WERI-Rb-1 (cell line): ENCODE measurements at regions not wholly inside any gene's neighbourhood (a gene's known extent, or its start where the extent isn't known, plus 50 kb on each side); places are given as distances from the start of the nearest gene placed in this dataset.

Source experiments
- DNase-seq: peaks from one replicate; pipeline ENCODE4 v3.0.0-alpha.2; 2020
- H3K27ac ChIP-seq: fragments of 250-450 bp; sonication (Bioruptor Pico); 2 replicates; pipeline ENCODE4 v1.5.1; 2020; ENCODE audit warnings: mild to moderate bottlenecking, moderate library complexity
- H3K27me3 ChIP-seq: fragments of 250-450 bp; sonication (Bioruptor Pico); 2 replicates; pipeline ENCODE4 v1.5.1; 2021; ENCODE audit warnings: mild to moderate bottlenecking, low read depth, moderate library complexity; ENCODE audit not compliant: insufficient read depth, severe bottlenecking
- H3K36me3 ChIP-seq: fragments of 250-450 bp; sonication (Bioruptor Pico); 2 replicates; pipeline ENCODE4 v1.5.1; 2020; ENCODE audit warnings: mild to moderate bottlenecking, moderate library complexity
- H3K4me3 ChIP-seq: 2 replicates; pipeline ENCODE4 v1.5.1; 2011; ENCODE audit warnings: low read depth, mild to moderate bottlenecking, control low read depth, low read length
- H3K9me3 ChIP-seq: fragments of 250-450 bp; sonication (Bioruptor Pico); 2 replicates; pipeline ENCODE4 v1.5.1; 2021; ENCODE audit warnings: mild to moderate bottlenecking, moderate library complexity; ENCODE audit not compliant: severe bottlenecking
- TF ChIP-seq, protein P1 (sequence below): IDR thresholded peaks from 2 replicates; pipeline ENCODE4 v1.5.1; 2011; ENCODE audit warnings: low read depth, mild to moderate bottlenecking, control low read depth, inconsistent platforms, low read length

DNA sequence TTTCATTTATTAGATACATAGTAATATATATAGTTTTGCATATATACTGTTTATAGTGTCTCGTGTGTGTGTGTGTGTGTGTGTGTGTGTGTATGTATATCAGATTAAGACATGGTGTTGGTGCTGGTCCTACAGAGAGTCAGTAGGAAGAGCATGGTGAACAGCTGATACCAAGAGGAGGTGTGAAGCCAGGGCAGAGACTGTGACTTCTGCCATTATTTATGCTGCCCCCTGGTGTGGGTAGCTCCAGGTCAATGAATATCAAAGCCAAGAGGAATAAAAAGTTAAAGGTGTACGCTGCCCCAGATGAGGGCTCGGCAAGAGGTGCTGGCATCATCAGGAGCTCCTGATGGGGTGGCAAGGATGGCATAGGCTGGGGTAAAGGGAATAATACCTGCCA, 299.5 kb upstream of the RASGRP1 start:
- H3K36me3 ChIP-seq, result no peaks in the 10 kb centered on the region
- H3K4me3 ChIP-seq, result no peak overlapping the region

DNA sequence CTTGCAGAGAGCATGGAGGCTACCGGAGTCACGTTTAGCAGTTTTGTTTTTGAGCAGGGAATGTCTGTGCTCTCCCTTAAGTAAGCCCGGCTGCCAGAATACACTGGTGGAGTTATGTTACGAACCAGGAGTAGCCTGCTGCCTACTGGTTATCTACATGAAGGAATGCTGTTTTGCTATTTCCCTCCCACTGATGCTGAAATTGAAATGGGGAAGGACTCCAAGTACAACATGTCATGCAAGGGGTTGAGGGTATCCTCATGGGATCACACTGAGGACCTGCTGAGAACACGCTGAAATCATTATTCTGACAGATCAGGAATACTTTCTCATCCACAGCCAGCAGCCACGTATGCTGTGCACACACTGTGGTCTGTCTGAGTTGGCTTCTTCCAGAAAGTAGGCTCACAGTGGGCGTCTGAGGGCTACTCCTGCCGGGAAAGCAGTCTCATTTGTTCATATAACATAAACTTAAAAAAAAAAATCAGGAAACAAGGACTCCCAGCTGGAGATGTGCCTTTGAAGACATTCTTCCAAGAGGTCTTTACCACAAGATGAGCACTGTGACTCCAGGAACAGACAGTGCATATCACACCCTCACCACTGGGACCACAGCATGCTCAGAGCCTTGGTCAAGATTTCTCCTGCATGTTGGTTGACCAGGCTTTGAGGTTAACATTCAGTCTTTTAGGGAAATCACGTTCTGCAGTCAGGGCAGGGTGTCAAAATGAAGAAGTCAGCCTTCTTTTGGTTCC, 300.4 kb upstream of the RASGRP1 start:
- no peak overlapping the region for H3K27ac ChIP-seq
- TF ChIP-seq, protein P1, sequence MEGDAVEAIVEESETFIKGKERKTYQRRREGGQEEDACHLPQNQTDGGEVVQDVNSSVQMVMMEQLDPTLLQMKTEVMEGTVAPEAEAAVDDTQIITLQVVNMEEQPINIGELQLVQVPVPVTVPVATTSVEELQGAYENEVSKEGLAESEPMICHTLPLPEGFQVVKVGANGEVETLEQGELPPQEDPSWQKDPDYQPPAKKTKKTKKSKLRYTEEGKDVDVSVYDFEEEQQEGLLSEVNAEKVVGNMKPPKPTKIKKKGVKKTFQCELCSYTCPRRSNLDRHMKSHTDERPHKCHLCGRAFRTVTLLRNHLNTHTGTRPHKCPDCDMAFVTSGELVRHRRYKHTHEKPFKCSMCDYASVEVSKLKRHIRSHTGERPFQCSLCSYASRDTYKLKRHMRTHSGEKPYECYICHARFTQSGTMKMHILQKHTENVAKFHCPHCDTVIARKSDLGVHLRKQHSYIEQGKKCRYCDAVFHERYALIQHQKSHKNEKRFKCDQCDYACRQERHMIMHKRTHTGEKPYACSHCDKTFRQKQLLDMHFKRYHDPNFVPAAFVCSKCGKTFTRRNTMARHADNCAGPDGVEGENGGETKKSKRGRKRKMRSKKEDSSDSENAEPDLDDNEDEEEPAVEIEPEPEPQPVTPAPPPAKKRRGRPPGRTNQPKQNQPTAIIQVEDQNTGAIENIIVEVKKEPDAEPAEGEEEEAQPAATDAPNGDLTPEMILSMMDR, result no peak
- DNase-seq, result no peak
- H3K9me3 ChIP-seq, result no peaks in the 10 kb centered on the region
- H3K4me3 ChIP-seq, result no peak overlapping the region
- H3K36me3 ChIP-seq, result no peaks in the 10 kb centered on the region
- no peaks in the 10 kb centered on the region for H3K27me3 ChIP-seq

More for the DNA sequence above, 299.5 kb upstream of the RASGRP1 start:
- Histone ChIP-seq H3K27ac (no peak overlapping the region), H3K9me3 (no peaks in the 10 kb centered on the region), H3K27me3 (no peaks in the 10 kb centered on the region)
- TF ChIP-seq, protein P1, result no peak
- no peak for DNase-seq

DNA sequence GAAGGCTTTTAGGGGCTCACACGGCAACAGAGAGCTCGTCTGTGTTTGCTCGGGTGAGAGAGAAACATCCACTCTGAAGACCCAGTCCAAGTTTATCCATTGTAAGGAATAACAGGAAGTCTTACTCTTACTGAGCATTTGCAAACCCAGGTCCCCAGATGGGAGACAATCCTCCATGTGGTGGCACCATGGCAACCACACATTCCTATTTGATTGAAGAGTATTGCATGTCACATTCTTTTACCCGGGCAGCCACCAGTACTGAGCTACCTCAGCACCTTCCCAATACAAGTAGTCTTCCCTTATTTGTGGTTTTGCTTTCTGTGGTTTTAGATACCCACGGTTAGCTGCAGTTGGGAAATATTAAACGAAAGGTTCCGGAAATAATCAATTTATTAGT, 302.9 kb upstream of the RASGRP1 start:
- Histone ChIP-seq H3K9me3 (peaks cover 5% of the 10 kb centered on the region), H3K4me3 (no peak overlapping the region), H3K27me3 (no peaks in the 10 kb centered on the region), H3K27ac (no peak overlapping the region), H3K36me3 (no peaks in the 10 kb centered on the region)
- TF ChIP-seq, protein P1, result no peak
- DNase-seq, result no peak

DNA sequence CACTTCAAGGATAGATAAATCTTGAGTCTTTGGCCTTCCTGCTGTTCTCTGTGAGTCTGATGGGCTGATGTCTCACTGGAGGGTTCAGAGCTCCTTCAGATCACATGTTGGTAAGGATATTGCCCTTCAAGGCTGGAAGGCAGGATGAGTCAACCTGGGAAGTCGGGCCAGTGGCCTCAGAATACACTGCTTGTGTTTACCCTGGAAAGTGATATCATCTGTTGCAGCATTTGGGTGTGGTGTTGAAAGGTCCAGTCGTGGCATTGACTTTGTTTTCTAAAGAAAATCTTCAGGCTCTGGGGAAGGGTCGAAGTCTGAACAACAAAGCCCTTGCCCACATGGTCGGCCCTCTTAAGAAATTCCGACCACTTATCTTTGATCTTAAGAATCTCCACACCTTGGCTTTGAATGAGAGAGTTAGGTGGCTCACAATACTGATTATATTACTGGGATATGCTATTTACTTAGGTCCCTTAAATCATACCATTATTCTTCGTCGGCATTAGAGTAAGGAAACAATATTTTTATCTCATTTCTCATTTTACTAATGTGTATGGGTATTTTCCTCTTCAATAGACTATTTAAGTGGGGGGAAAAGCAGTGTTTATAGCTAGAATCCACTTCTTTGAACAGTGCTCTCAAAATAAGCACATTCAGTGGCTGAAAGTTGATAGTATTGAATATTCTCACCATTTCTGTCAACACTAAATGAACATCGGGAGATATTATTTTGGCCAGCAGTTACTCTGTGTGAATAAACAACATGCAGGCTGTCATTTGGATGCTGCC, 303.9 kb upstream of the RASGRP1 start:
- Histone ChIP-seq H3K9me3 (peaks cover 5% of the 10 kb centered on the region), H3K27ac (no peak overlapping the region), H3K27me3 (no peaks in the 10 kb centered on the region), H3K36me3 (no peaks in the 10 kb centered on the region), H3K4me3 (no peak overlapping the region)
- TF ChIP-seq, protein P1, result no peak
- DNase-seq, result no peak

DNA sequence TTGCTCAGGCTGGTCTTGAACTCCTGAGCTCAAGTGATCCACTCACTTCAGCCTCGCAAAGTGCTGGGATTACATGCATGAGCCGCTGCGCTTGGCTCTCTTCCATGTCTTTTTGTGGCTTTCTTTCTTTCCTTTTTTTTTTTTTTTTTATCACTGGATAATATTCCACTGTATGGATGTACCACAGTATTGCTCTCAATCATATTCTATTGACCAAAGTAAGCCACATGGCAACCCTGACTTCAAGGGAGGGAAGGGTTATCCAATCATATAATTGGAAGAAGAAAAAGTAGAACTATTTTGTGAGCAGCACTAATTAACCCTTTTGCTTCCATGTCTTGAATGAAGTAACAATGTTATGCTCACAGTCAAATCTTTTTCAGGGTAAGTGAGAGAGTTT, 307.0 kb upstream of the RASGRP1 start:
- Histone ChIP-seq H3K27ac (no peak overlapping the region), H3K9me3 (peaks cover 5% of the 10 kb centered on the region), H3K27me3 (no peaks in the 10 kb centered on the region), H3K4me3 (no peak overlapping the region), H3K36me3 (no peaks in the 10 kb centered on the region)
- no peak for DNase-seq
- TF ChIP-seq, protein P1, result no peak
